CD1c-positive myeloid dendritic cell (primary cell): ENCODE measurements at regions not wholly inside any gene's neighbourhood (a gene's known extent, or its start where the extent isn't known, plus 50 kb on each side); places are given as distances from the start of the nearest gene placed in this dataset.

Experiments used
- DNase-seq: peaks from one replicate; pipeline ENCODE4 v3.0.0-alpha.2; 2016; ENCODE audit errors: extremely low spot score

- DNase-seq: no peak
These were observed 367.0 kb upstream of the MARCKS start for GRCh38 chr6:113489952-113490746.

DNA sequence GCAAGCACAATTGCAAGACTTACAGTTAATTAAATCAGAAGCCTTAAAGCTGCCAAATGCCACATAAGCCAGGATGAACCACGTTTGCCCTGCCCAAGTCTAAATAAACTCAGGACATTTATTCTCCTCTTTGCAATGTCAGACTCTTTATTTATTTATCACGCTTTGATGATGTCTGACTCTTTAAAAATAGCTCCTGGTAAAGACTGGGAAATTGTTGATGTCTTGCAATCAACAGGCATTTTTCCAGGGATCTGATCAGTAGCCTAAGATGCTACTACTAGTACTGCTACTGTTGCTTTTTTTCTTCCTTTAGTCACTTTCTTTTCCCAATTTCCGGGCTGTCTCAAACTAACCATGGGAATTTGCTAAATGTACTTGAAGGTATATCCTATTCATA is 365.8 kb upstream of the MARCKS start:
- DNase-seq: no peak

DNA sequence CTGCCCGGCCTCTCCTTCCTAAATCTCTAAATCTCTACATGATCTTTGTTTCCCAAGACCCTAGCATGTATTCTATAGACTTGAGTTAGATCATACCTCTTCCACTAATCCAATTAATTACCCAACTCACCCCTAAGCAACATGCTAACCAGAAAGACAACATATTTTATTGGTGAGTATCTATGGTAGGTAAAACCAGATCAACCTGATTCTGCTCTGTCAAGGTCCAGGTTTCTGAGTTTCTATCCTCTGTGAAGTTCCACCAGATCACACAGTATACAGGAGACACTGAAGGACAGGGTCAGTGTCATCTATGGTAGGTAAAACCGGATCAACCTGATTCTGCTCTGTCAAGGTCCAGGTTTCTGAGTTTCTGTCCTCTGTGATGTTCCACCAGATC is 363.2 kb upstream of the MARCKS start:
- DNase-seq: no peak

DNA sequence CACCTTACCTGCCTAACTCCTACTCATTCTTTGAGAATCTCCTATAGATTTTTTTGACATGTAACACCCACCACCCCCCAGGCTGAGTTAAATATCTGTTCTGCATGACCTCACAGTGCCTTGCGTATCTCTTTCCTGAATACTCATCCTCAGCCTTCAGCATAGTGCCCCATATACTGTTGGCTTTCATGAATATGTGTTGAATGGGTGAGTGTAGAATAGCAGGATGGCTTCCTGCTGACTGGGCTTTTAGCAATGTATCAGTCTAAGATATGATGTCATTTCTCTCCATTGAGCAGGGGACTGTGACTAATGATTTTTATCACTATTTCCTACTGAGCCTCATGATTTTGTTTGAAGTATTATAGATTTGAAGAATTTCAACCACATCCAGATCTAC is 361.6 kb upstream of the MARCKS start:
- no peak for DNase-seq

- no peak for DNase-seq
These were observed 361.0 kb upstream of the MARCKS start for GRCh38 chr6:113496166-113496565.

GRCh38 chr6:113500221-113500620 is 356.9 kb upstream of the MARCKS start:
- no peak for DNase-seq

- no peak for DNase-seq
These were observed 352.0 kb upstream of the MARCKS start for GRCh38 chr6:113505084-113505699.

DNA sequence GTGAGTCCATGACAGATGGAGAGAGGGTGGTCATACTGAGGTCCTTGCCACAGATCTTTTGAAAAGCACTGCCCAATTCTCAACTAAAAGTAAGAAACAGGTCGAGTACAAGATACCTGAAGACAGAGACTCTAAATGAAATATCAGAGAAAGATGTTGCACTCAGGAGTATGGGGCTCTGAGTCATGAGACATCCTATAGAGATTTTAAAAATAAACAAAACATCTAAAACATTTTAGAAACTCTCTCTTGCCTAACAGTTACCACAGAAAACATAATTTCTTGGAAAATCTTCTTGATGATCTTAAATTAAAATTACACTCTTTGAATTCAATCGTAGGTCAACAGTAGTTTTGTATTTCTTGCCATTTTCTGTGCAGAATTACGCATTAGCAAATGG is 348.9 kb upstream of the MARCKS start:
- DNase-seq: no peak

GRCh38 chr6:113511100-113511499 is 346.0 kb upstream of the MARCKS start:
- DNase-seq: no peak

DNA sequence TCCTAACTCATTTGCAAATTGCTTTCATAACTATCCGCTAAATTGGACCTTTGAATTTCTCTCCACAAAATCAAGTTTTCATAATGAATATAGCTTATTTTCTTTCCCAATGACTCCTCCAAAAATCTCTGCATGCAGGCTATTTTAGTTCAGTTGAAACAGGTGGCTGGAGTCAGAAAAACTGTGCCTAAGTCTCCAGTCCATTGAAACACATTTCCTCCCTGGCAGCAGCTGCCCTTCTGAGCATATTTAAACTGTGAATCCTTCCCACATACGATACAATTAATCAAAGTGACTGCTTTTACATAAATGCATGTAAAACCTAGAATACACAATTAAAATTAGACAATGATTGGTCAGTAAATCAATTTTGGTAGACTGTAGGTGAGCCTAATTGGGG is 344.6 kb upstream of the MARCKS start:
- no peak for DNase-seq

- no peak for DNase-seq
These were observed 344.1 kb upstream of the MARCKS start for GRCh38 chr6:113513086-113513485.

- DNase-seq: no peak
These were observed 334.8 kb upstream of the MARCKS start for GRCh38 chr6:113522376-113522775.

DNA sequence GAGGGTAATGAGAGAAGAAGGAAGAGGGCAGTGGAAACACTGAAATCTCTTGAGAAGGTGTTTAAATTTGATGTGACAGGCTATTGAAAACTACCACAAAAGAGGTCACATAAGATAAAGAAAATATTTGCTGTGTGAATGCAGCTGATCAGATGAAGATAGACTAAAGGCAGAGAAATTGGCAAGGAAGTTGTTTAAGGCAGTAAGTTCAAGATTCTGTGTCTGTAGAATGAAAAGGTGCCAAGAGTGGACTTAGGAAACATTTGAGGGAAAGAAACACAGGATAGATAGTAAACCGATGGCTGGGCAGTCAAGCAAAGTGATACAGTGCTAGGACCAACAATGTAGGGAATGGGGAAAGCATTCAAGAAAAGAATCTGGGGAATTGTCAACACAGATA is 332.3 kb upstream of the MARCKS start:
- no peak for DNase-seq

DNA sequence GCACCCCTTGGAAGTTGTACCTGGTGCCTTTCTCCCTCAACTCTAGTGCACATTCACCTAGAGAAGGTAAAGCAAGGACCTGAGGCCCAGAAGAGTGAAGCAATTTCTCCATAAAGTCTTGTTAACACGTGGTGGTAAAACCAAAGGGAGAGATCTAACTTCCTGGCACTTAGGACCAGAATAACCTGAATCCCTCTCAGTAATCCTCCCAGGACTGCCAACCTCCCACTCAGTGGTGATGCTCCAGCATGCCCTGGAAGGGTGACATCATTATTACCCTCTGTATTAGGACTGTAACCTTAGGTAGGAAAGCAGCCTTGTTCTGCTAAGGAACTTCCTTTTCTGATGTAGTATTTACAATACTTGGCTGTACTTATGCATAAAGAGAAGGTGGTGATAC is 330.6 kb upstream of the MARCKS start:
- DNase-seq: no peak

DNA sequence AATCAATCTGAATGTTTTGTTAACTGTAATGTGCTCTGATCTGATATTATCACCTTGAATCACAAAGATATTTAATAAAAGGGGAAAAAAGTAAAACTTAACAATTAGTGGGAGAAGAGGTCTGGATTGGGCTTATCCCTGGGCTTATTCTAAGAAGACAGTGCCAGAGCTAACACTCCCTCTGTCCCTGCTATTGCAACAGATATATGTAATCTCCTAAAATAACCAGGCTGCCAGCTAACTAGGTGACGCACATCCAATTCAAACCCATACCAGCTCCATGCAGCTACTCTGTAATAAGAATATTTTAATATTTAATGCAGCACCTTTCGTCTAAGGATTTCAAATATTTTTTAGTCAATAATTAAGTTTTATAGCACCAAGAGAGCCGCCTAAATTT is 330.1 kb upstream of the MARCKS start:
- DNase-seq: no peak

- DNase-seq: no peak
These were observed 329.0 kb upstream of the MARCKS start for GRCh38 chr6:113528111-113528510.

DNA sequence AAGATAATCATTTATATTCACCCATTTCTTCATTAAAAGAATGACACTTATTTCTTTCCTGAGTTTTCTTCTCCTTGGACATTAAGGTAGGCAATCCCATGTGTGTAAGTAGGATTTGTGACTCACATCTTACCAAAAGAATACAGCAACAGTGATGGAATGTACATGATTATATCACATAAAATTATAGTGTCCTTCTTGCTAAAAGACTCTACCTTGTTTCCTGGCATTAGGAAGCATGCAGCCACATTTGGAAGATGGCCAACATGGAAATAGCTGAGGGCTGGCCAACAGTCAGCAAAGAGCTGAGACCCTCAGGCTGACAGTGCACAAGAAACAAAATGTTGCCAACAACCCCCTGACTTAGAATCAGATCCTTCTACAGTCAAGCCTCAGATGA is 327.9 kb upstream of the MARCKS start:
- no peak for DNase-seq

DNA sequence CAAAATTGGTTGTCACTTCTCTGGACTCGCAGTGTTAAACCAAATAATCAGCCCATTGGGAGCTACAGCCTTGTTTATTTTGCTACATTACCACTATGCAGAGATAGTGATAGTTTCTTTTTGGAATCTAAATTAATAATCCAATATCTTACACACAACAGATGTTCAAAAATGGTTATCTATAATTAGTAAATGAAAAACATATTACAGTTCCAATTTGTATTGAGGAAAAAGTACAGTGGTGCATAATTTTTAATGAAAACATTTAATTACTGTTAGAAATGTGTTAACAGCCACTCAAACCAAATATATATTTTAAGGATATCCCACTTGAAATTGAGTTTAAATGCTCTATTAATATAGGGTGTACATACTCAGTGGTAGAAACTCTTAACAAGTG is 327.3 kb upstream of the MARCKS start:
- no peak for DNase-seq

DNA sequence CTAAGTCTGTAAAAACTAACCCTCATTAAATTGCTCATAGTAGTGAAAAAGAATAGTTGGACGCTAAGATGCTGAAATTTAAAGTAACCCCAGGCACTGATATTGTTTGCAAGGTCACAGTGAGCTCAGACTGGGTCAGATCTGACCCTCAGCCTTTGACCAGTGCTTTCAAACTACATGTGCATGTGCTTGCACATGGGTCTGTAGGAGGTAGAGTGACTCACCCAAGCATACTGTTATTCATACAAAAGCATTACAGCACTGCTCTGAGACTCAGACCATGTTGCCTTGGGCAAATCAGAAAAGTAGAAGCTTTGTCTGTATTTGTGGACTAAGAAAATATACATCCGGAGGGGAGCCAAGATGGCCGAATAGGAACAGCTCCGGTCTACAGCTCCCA is 326.4 kb upstream of the MARCKS start:
- no peak for DNase-seq

GRCh38 chr6:113539202-113539601 is 317.9 kb upstream of the MARCKS start:
- no peak for DNase-seq

DNA sequence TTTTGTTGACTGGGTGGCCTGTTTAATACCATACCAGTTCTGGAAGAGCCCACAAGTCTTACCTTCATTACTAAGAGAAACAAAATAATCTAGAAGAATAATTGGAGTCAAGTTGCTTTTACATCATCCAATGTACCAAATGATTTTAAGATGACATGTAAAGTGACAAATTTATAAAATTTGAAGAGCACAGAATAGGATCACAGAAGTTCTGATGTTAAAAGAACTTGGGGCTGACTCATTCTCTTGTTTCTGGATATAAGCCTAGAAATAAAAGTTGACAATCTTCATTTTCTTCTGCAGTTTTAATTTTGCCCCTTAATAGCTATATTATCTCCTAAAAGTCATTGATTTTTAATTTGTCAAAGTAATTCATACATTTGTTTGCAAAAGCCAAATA is 317.5 kb upstream of the MARCKS start:
- no peak for DNase-seq

- DNase-seq: no peak
These were observed 316.7 kb upstream of the MARCKS start for GRCh38 chr6:113540466-113540865.

- DNase-seq: no peak
These were observed 306.0 kb upstream of the MARCKS start for GRCh38 chr6:113551168-113551567.

DNA sequence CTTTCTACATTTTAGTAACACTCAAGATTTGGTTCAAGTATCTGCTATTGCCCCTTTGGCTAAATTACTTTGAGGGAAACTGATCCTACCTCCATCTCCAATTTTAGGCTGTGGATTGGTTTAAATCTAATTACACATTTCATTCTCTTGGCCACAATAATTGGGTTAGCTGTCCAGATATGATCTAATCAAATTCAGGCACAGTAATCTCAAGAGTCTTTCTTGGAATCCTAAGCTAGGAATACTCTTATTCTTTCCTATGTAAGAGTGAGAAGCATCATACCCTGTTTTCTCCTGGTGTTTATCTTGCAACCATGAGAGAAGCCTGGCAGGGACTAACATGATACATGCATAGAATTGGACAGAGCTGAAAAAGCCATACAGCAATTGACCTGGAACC is 300.4 kb upstream of the MARCKS start:
- no peak for DNase-seq
